GM21717 (cell line): ENCODE measurements at regions not wholly inside any gene's neighbourhood (a gene's known extent, or its start where the extent isn't known, plus 50 kb on each side); places are given as distances from the start of the nearest gene placed in this dataset.

Experiments
- ATAC-seq: cut with Tn5 transposase; IDR thresholded peaks from one replicate; pipeline ENCODE4 v1.9.1; 2021; ENCODE audit warnings: mild to moderate bottlenecking, moderate library complexity; ENCODE audit not compliant: unreplicated experiment

- no peak for ATAC-seq
Measured at GRCh38 chr6:23403460-23403859, 722.6 kb upstream of the NRSN1 start.

DNA sequence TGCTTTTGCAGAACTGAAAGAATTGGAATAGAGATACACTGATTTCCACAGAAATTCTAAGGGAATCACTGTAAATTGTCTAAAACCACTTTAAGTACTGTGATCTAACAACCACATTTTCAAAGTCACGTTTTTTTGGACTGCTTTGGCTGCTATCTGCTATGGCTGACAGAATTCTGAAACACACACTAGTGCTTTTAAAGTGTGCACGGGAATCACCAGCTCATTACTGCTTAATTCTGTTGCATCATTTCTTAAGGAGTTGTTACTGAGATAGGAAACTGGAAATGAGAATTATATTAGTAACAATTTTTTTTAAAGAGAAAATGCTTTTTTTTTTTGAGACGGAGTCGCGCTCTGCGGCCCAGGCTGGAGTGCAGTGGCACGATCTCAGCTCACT lies 716.5 kb upstream of the NRSN1 start:
- no peak for ATAC-seq

DNA sequence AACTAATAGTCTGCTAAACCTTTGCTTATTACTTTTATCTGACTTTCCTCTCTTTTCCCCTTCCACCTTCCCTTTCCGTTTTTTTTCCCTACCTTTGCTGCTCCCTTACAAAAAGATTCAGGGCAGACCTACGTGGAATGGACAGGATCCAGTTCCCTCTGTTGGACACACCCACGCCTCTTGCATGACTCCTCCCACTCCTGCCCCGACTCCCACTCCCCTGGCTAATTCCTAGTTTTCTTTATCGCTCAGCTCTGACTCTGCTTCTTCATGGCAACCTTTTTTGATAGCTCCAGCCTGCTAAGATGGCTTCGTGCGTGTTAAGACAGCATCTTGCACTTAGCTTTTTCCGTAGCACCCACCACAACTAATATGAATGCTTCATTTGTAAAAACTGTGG lies 715.6 kb upstream of the NRSN1 start:
- ATAC-seq = no peak

DNA sequence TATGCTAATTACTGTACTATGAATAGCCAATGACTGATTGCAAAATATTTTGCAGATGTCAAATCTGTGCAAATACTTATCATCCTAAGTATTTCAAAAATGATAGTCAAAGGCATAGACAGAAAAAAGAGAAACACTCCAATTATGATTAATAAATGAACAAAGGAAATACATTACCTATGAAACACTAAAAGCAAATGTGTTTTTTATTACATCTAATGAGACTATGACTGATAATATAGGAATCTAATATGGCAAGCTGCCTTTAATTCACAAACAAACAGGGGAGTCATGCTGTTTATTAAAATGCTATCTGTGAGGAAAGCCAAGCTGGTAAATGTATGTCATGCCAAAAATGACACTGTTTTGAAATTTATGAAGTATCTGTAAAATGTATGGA lies 713.2 kb upstream of the NRSN1 start:
- no peak for ATAC-seq

DNA sequence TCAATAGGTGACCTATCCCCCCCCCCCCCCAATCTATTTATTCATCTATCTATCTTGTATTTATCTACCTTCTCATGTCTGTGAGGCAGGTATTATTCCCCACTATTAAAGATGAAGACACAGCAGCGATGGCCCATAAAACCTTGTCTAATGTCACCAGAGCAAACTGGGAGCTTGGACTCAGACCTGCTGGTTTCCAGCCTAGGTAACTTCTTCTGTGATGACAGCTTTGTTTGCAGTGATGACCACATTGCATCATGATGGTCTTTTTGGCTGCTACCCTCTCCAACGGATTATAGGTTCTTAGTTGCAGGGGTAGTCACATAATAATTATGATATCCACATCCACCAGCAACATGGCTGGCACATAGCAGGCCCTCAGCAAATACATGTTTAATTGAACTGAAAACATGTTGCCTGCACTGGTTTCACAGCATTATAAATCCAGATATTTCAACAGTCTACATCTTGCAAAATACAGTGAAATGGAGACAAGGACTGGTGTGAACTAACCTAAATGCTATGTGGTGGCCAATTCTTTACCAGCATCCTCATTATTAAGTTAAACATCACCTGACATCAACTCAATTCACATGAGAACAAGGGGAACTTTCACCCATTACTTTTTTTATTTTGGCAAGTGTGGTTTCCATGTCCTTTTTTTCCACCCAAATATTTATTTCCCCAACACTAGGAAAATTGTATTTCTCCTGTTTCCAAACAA lies 712.5 kb upstream of the NRSN1 start:
- no peak for ATAC-seq

DNA sequence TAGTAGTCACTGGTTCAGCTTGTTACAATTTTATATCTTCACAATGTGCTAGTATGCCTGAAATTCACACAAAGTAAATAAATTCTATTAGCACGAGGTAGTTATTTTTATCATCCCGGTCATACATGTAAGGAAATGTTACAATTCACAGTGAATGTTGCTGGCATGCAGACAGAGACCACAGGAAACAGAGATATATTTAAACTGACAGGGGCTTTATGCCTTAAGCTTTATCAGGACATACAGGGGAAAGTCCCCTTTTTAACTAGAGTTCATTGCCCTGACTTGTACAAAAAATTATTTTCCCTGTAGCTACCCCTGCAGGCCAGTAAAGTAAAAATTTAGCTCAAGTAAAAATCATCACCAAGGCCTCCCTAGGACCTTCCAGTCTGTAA lies 712.0 kb upstream of the NRSN1 start:
- ATAC-seq = peak; percentile 73

DNA sequence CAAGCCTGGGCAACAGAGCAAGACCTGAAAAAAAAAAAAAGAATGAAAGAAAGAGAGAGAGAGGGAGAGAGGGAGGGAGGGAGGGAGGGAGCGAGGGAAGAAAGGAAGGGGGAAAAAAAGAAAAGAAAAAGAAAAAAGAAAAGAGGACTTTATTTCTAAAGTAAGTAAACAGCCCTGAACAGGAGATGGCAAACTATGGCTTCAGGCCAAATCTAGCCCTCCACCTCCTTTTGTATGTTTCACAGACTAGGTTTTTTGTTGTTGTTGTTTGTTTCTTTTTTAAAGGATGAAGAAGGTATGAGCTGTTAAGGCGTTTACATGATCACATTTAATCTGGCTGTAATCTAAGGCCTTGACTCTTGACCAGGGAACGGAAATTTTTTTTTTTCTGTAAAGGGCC lies 711.1 kb upstream of the NRSN1 start:
- no peak for ATAC-seq

DNA sequence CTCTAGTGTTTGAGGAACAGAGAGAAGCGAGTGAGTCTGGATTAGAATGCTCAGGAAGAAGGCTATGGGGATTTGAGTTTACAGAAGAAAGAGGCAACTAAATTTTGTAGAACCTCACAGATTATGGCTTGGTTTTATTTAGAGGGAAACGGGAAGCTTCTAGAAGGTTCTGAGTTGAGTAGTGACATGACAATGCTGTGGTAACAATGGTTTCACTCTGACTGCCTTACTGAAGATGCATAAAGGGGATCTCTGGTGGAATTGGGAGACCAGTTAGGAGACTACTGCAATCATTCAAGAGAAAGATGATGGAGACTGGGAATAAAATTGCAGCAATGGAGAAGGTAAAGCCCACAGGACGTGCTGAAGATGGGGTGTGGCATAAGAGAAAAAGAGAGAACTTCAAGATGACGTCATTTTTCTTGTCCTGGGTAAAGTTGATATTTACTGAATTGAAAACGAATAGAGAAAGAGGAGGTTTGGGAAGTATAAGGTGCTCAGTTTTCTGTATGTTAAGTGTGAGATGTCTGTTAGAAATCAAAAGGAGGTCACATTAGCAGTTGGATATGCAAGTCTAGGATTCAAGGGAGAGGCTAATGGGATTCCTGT lies 710.1 kb upstream of the NRSN1 start:
- no peak for ATAC-seq

GRCh38 chr6:23417133-23417532 lies 708.9 kb upstream of the NRSN1 start:
- no peak for ATAC-seq

- ATAC-seq = no peak
Measured at GRCh38 chr6:23418095-23418494, 707.9 kb upstream of the NRSN1 start.

GRCh38 chr6:23419046-23419445 lies 707.0 kb upstream of the NRSN1 start:
- ATAC-seq = no peak

DNA sequence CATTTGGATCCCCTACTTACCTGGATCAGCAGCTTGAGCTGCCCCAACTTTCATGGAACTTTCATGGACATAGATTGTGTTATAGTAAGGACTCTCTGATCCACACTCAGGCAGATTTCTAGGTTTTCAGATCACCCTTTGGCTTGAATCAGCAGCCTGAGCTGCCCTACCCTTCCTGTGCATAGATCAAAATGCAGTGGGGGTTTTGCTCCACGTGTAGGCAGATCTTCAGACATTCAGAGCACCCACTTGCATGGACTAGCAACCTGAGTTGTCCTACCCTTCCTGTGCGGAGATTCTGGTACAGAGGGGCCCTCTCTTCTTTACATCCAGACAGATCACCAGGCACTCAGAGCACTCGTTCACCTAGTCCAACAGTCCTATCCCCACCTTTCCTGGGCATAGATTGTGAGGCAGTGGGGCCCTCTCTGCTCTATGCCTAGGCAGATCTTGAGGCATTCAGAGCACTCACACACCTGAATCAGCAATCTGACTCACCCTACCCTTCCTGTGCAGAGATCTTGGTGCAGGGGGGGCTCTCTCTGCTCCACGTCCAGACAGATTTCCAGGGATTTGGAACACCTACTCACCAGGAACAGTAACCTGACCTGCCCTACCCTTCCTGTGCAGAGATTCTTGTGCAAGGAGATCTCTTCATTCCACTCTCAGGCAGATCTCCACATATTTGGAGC lies 705.2 kb upstream of the NRSN1 start:
- ATAC-seq = no peak

DNA sequence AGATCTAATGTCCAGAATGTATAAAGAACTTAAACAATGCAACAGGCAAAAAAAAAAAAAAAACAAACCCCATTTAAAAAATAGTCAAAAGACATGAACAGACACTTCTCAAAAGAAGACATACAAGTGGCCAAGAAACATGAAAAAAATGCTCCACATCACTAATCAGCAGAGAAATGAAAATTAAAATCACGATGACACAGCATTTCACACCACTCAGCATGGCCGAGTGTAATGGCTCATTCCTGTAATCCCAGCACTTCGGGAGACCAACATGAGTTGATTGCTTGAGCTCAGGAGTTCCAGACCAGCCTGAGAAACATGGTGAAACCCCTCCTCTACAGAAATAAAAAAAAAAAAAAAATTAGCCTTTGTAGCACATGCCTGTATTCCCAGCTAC lies 701.4 kb upstream of the NRSN1 start:
- no peak for ATAC-seq

DNA sequence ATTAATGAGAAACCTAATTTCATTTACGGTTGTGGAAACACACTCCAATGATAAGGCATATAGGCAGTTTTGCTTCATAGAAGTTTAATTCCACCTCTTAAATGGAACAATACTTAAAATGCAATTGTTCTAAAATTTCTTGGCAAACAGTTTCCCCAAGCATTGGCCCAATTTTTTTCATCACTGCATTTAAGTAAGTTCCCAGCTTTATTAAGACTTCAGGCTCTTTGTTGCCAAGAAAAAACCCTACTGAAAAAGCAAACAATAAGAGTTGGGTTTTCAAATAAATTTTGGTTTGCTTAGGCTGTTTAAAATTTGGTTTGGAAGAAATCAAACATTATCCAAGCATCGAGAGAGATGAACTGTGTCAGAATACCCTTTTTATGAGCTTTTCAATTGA lies 690.9 kb upstream of the NRSN1 start:
- no peak for ATAC-seq

- no peak for ATAC-seq
Measured at GRCh38 chr6:23435798-23436197, 690.2 kb upstream of the NRSN1 start.

GRCh38 chr6:23441808-23442461 lies 684.1 kb upstream of the NRSN1 start:
- no peak for ATAC-seq

GRCh38 chr6:23445157-23445710 lies 680.8 kb upstream of the NRSN1 start:
- ATAC-seq = no peak

- ATAC-seq = no peak
Measured at GRCh38 chr6:23446469-23446967, 679.5 kb upstream of the NRSN1 start.

GRCh38 chr6:23447731-23448130 lies 678.3 kb upstream of the NRSN1 start:
- ATAC-seq = no peak

DNA sequence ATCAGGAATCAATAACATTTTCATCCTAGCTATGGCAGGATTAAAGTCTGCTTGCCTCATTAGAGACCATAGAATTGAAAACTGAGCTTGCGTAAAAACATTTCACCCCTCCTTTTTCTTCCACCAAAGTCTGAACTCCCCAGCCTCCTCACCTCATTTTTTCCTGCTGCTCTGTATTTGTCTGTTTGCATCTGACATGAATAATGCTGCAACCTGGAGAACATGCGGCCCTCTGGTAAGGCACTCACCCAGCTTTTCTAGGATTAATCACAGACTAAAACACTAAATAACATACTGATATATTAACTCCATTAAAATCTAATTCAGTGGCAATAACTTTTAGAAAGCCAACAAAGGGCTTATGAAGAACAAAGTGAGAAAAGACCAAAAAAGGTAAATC lies 677.7 kb upstream of the NRSN1 start:
- ATAC-seq = no peak
